Lung (tissue), 11 donors: ENCODE measurements at regions not wholly inside any gene's neighbourhood (a gene's known extent, or its start where the extent isn't known, plus 50 kb on each side); places are given as distances from the start of the nearest gene placed in this dataset.

ENCODE experiments used
- ATAC-seq: fragments of 200-7000 bp; cut with Tn5 transposase; one replicate; pipeline ENCODE4 v1.9.1; 2020; ENCODE audit warnings: moderate number of reproducible peaks; ENCODE audit not compliant: insufficient read depth, low FRiP score
- DNase-seq, 3 donors: peaks; one replicate each; pipeline ENCODE4 v3.0.0-alpha.2; 2013 to 2017
- H3K27ac ChIP-seq, 2 donors: one replicate each; pipeline ENCODE4 v1.5.1; 2013; ENCODE audit warnings: mild to moderate bottlenecking in 2 of 2, moderate library complexity in 2 of 2, control low read depth in 1 of 2, inconsistent platforms in 1 of 2, low read depth in 1 of 2, low read length in 1 of 2
- H3K27me3 ChIP-seq, 3 donors: one replicate each; pipeline ENCODE4 v1.5.1; 2013; ENCODE audit warnings: low read length in 2 of 3; ENCODE audit not compliant: control insufficient read depth in 3 of 3, insufficient read depth in 3 of 3
- H3K36me3 ChIP-seq, 4 donors: one replicate each; pipeline ENCODE4 v1.5.1; 2013; ENCODE audit warnings: low read length in 4 of 4, mild to moderate bottlenecking in 1 of 4, moderate library complexity in 1 of 4; ENCODE audit not compliant: control insufficient read depth in 4 of 4, insufficient read depth in 4 of 4
- H3K4me1 ChIP-seq, 5 donors: one replicate each; pipeline ENCODE4 v1.5.1; 2013; ENCODE audit warnings: low read length in 5 of 5, mild to moderate bottlenecking in 2 of 5, moderate library complexity in 1 of 5; ENCODE audit not compliant: control insufficient read depth in 5 of 5, insufficient read depth in 5 of 5
- H3K4me3 ChIP-seq: one replicate; pipeline ENCODE4 v1.5.1; 2013; ENCODE audit warnings: mild to moderate bottlenecking, control low read depth, moderate library complexity
- H3K9ac ChIP-seq, 2 donors: one replicate each; pipeline ENCODE4 v1.5.1; 2013; ENCODE audit warnings: low read length in 2 of 2, control low read depth in 1 of 2; ENCODE audit not compliant: insufficient read depth in 1 of 2
- H3K9me3 ChIP-seq, 4 donors: one replicate each; pipeline ENCODE4 v1.5.1; 2013; ENCODE audit warnings: low read length in 3 of 4, mild to moderate bottlenecking in 1 of 4, moderate library complexity in 1 of 4; ENCODE audit not compliant: control insufficient read depth in 4 of 4, insufficient read depth in 3 of 4
- WGBS, 2 donors: extraction: QIAGEN DNeasy Blood & Tissue Kit; methylation state at CpG; one replicate each; pipeline ENCODE4 v1.1.7; 2013; 5-methylcytosine and 5-hydroxymethylcytosine counted together
- TF ChIP-seq, protein P1 (sequence below): IDR thresholded peaks from 2 replicates; pipeline ENCODE4 v1.5.1; 2012; ENCODE audit warnings: mild to moderate bottlenecking; ENCODE audit errors: control extremely low read depth, extremely low read depth
- donor health status: control.
- donor health status: control.
- donor health status: Bipolar disorder and iron deficiency.
- donor health status: healthy.
- donor health status: DM: yes; HTN: yes; CAD: no.

GRCh38 chr2:181158427-181158826 lies 178.0 kb downstream of the UBE2E3 start:
- Histone ChIP-seq H3K4me3 (no peak overlapping the region), H3K9me3 (peaks cover 0 to 2% (median 0%) of the 10 kb centered on the region in 4 donors), H3K4me1 (peaks cover 0 to 7% (median 0%) of the 10 kb centered on the region in 5 donors), H3K36me3 (no peaks in the 10 kb centered on the region), H3K27ac (no peak overlapping the region), H3K27me3 (no peaks in the 10 kb centered on the region), H3K9ac (no peak overlapping the region)
- ATAC-seq (no peak), DNase-seq (no peak)
- WGBS, 2 donors = 69 to 73% methylated on average over 1 of the region's 1 CpG
- TF ChIP-seq, protein P1, sequence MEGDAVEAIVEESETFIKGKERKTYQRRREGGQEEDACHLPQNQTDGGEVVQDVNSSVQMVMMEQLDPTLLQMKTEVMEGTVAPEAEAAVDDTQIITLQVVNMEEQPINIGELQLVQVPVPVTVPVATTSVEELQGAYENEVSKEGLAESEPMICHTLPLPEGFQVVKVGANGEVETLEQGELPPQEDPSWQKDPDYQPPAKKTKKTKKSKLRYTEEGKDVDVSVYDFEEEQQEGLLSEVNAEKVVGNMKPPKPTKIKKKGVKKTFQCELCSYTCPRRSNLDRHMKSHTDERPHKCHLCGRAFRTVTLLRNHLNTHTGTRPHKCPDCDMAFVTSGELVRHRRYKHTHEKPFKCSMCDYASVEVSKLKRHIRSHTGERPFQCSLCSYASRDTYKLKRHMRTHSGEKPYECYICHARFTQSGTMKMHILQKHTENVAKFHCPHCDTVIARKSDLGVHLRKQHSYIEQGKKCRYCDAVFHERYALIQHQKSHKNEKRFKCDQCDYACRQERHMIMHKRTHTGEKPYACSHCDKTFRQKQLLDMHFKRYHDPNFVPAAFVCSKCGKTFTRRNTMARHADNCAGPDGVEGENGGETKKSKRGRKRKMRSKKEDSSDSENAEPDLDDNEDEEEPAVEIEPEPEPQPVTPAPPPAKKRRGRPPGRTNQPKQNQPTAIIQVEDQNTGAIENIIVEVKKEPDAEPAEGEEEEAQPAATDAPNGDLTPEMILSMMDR = no peak

GRCh38 chr2:181161615-181162014 lies 181.2 kb downstream of the UBE2E3 start:
- TF ChIP-seq, protein P1 = no peak
- DNase-seq = no peak
- Histone ChIP-seq H3K4me3 (no peak overlapping the region), H3K9ac (no peak overlapping the region), H3K27ac (no peak overlapping the region), H3K36me3 (no peaks in the 10 kb centered on the region), H3K9me3 (peaks cover 0 to 1% (median 0%) of the 10 kb centered on the region in 4 donors), H3K4me1 (no peaks in the 10 kb centered on the region), H3K27me3 (no peaks in the 10 kb centered on the region)
- WGBS, 2 donors = 100% methylated on average over 1 of the region's 1 CpG
- ATAC-seq = no peak

- no peak for DNase-seq
- Histone ChIP-seq H3K36me3 (no peaks in the 10 kb centered on the region), H3K27me3 (no peaks in the 10 kb centered on the region), H3K9me3 (peaks cover 0 to 1% (median 0%) of the 10 kb centered on the region in 4 donors), H3K9ac (no peak overlapping the region), H3K4me3 (no peak overlapping the region), H3K27ac (no peak overlapping the region), H3K4me1 (no peaks in the 10 kb centered on the region)
- TF ChIP-seq, protein P1 = no peak
- no peak for ATAC-seq
- WGBS, 2 donors = 81 to 82% methylated on average over 1 of the region's 1 CpG
Observed at GRCh38 chr2:181163139-181163538, 182.7 kb downstream of the UBE2E3 start.

DNA sequence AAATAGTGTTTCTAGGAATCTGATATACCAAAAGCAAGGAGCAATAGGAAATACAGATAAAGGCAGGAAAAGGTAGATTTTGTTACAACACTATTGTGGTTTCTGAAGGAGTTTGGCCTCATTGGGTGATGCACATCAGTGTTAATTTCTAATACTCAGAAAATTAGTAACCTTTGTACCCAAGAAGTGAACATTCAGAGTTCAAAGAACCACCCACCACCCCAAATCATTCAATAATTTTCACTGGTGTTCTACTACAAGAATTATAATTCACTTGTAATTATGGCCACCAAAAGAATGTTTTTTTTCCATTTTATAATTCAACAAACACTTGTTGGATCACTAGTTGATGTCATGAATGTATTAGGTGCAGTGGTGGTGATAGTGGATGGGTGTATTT lies 183.3 kb downstream of the UBE2E3 start:
- no peaks in the 10 kb centered on the region for H3K4me1 ChIP-seq

More for the DNA sequence above, 183.3 kb downstream of the UBE2E3 start:
- ATAC-seq (no peak), DNase-seq (no peak)
- H3K9ac ChIP-seq = no peak overlapping the region
- no peaks in the 10 kb centered on the region for H3K27me3 ChIP-seq
- no peak overlapping the region for H3K27ac ChIP-seq
- H3K9me3 ChIP-seq = peaks cover 0 to 1% (median 0%) of the 10 kb centered on the region in 4 donors
- TF ChIP-seq, protein P1 = no peak
- no peak overlapping the region for H3K4me3 ChIP-seq
- H3K36me3 ChIP-seq = no peaks in the 10 kb centered on the region
